ENCODE measurements at regions not wholly inside any gene's neighbourhood (a gene's known extent, or its start where the extent isn't known, plus 50 kb on each side); places are given as distances from the start of the nearest gene placed in this dataset.

DNA sequence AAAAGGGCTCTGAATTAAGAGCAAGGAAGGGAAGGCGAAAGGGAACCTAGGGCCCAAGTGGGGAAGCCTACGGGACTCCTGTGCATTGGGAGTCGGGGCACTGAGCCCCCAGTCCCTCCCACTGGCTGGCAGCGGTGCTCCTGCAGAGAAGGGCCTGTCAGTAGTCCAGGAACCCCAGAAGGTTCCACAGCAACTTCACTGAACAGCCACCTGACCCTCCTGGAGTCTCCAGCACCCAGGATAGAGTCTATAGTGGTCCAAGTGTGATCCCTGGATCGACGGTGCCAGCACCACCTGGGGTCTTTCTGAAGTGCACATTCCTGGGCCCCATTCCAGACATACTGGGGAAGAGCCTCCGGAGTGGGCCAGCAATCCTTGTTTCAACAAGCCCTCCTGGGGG lies 100.0 kb upstream of the B3GAT1 start:
- no peak for TF ChIP-seq POLR2A (IDR thresholded peaks at IDR 0.05)
- TF ChIP-seq, protein P1, sequence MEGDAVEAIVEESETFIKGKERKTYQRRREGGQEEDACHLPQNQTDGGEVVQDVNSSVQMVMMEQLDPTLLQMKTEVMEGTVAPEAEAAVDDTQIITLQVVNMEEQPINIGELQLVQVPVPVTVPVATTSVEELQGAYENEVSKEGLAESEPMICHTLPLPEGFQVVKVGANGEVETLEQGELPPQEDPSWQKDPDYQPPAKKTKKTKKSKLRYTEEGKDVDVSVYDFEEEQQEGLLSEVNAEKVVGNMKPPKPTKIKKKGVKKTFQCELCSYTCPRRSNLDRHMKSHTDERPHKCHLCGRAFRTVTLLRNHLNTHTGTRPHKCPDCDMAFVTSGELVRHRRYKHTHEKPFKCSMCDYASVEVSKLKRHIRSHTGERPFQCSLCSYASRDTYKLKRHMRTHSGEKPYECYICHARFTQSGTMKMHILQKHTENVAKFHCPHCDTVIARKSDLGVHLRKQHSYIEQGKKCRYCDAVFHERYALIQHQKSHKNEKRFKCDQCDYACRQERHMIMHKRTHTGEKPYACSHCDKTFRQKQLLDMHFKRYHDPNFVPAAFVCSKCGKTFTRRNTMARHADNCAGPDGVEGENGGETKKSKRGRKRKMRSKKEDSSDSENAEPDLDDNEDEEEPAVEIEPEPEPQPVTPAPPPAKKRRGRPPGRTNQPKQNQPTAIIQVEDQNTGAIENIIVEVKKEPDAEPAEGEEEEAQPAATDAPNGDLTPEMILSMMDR (IDR thresholded peaks at IDR 0.05) = no peak
- TF ChIP-seq POLR2AphosphoS5 (IDR thresholded peaks at IDR 0.05) = no peak
- no peak for TF ChIP-seq EP300 (IDR thresholded peaks at IDR 0.05)
